Endothelial cell of umbilical vein (primary cell): ENCODE measurements at regions not wholly inside any gene's neighbourhood (a gene's known extent, or its start where the extent isn't known, plus 50 kb on each side); places are given as distances from the start of the nearest gene placed in this dataset.

Experiments
- CTCF ChIP-seq, 2 donors: IDR thresholded peaks; 1 replicate in 1 of 2; 2 replicates in 1 of 2; pipeline ENCODE4 v1.5.1; 2011; ENCODE audit warnings: low read length in 2 of 2, mild to moderate bottlenecking in 2 of 2, moderate library complexity in 2 of 2, control low read depth in 1 of 2, inconsistent platforms in 1 of 2, low read depth in 1 of 2; ENCODE audit not compliant: insufficient read depth in 1 of 2; ENCODE audit errors: extremely low read depth in 1 of 2
- EZH2 ChIP-seq: IDR thresholded peaks from 2 replicates; pipeline ENCODE4 v1.6.1; 2012; ENCODE audit warnings: borderline replicate concordance, low read depth, mild to moderate bottlenecking, moderate library complexity, low read length, inconsistent platforms; ENCODE audit not compliant: severe bottlenecking
- FOS ChIP-seq: IDR thresholded peaks from 2 replicates; pipeline ENCODE4 v1.6.1; 2011; ENCODE audit warnings: mild to moderate bottlenecking, low read length, moderate library complexity, borderline replicate concordance; ENCODE audit not compliant: insufficient read depth
- GATA2 ChIP-seq: IDR thresholded peaks from 2 replicates; pipeline ENCODE4 v1.7.0; 2011; ENCODE audit warnings: low read depth, mild to moderate bottlenecking, moderate library complexity, mixed read lengths, low read length; ENCODE audit not compliant: insufficient read length, insufficient read depth
- JUN ChIP-seq: IDR thresholded peaks from 2 replicates; pipeline ENCODE4 v1.6.1; 2011; ENCODE audit warnings: borderline replicate concordance, low read depth; ENCODE audit not compliant: insufficient read length, insufficient read depth
- MAX ChIP-seq: IDR thresholded peaks from 2 replicates; pipeline ENCODE4 v1.6.1; 2011; ENCODE audit not compliant: insufficient read depth, insufficient read length
- MYC ChIP-seq: IDR thresholded peaks from one replicate; pipeline ENCODE4 v1.6.1; 2011; ENCODE audit warnings: mild to moderate bottlenecking, low read depth, low read length
- POLR2A ChIP-seq: IDR thresholded peaks from 2 replicates; pipeline ENCODE4 v1.6.1; 2012; ENCODE audit warnings: low read depth, mild to moderate bottlenecking, control low read depth, low read length
- POLR2AphosphoS5 ChIP-seq: IDR thresholded peaks from 2 replicates; pipeline ENCODE4 v1.6.1; 2012; ENCODE audit warnings: low read depth, mild to moderate bottlenecking, control low read depth, low read length, moderate library complexity; ENCODE audit not compliant: insufficient read depth

GRCh38 chr16:61042737-61043136 lies 993.5 kb downstream of the CDH8 start:
- TF ChIP-seq CTCF (IDR thresholded peaks at IDR 0.05; ENCODE audit: extremely low read depth in 1 of 2, insufficient read depth in 1 of 2, low read depth in 1 of 2, low read length in 2 of 2) (no peak), POLR2A (no peak), POLR2AphosphoS5 (no peak), GATA2 (no peak), EZH2 (no peak), JUN (no peak), MAX (no peak), FOS (no peak), MYC (no peak)
